ENCODE measurements at regions not wholly inside any gene's neighbourhood (a gene's known extent, or its start where the extent isn't known, plus 50 kb on each side); places are given as distances from the start of the nearest gene placed in this dataset.
"Not testable (repeated sequence)": the region's sequence is repeated elsewhere in the genome, so short reads cannot be mapped to it uniquely, and the experiment has no call there.

GRCh38 chr9:85466834-85467233, 274.9 kb downstream of the AGTPBP1 start:
- H3K4me3 ChIP-seq (ENCODE audit: low read depth in 2 of 2, low read length in 2 of 2) = no peak overlapping the region
- H3K27me3 ChIP-seq (ENCODE audit: control insufficient read depth, insufficient read depth, low read length) = no peaks in the 10 kb centered on the region
- ATAC-seq (no peak), DNase-seq (ENCODE audit: low read depth, low spot score) (no peak)
- intact Hi-C loops (cut with micrococcal nuclease; ENCODE audit: unreplicated experiment) (no loop called here), in situ Hi-C loops (cut with HindIII; ENCODE audit: low pct_unique_long_range_greater_than_20kb, low sequenced_read_pairs) (no loop called here)
- TF ChIP-seq CTCF (IDR thresholded peaks at IDR 0.05) = no peak
- no peak for TF ChIP-seq POLR2AphosphoS5 (IDR thresholded peaks at IDR 0.05; ENCODE audit: low read depth, low read length)
- no peak for TF ChIP-seq REST (IDR thresholded peaks at IDR 0.05; ENCODE audit: insufficient read depth in 1 of 2, low read depth in 2 of 2, low read length in 1 of 2)
- no peak for TF ChIP-seq TCF7L2 (IDR thresholded peaks at IDR 0.05; ENCODE audit: low read depth, low read length)
- no peak for TF ChIP-seq SIN3A (IDR thresholded peaks at IDR 0.05; ENCODE audit: borderline replicate concordance, insufficient read depth, low read depth, low read length)
- H3K4me1 ChIP-seq (ENCODE audit: control insufficient read depth, insufficient read depth, low read length) = no peaks in the 10 kb centered on the region
- ChIA-PET CTCF (no interaction called here), POLR2A (no interaction called here)
- BruUV-seq (replicated peaks) = no TSS peak
- no peaks in the 10 kb centered on the region for H3K36me3 ChIP-seq (ENCODE audit: control insufficient read depth, insufficient read depth, low read length)
- no peaks in the 10 kb centered on the region for H3K9me3 ChIP-seq (ENCODE audit: control insufficient read depth, insufficient read depth, low read depth, low read length)
- H3K27ac ChIP-seq (ENCODE audit: low read length) = no peak overlapping the region

- DNase-seq (ENCODE audit: low read depth, low spot score); H3K4me1 ChIP-seq (ENCODE audit: control insufficient read depth, insufficient read depth, low read length); CTCF ChIA-PET; in situ Hi-C loops (cut with HindIII; ENCODE audit: low pct_unique_long_range_greater_than_20kb, low sequenced_read_pairs); H3K27me3 ChIP-seq (ENCODE audit: control insufficient read depth, insufficient read depth, low read length); H3K4me3 ChIP-seq (ENCODE audit: low read depth in 2 of 2, low read length in 2 of 2); BruUV-seq (replicated peaks); H3K36me3 ChIP-seq (ENCODE audit: control insufficient read depth, insufficient read depth, low read length); intact Hi-C loops (cut with micrococcal nuclease; ENCODE audit: unreplicated experiment); H3K27ac ChIP-seq (ENCODE audit: low read length); H3K9me3 ChIP-seq (ENCODE audit: control insufficient read depth, insufficient read depth, low read depth, low read length); ATAC-seq; POLR2A ChIA-PET: not testable (repeated sequence)
Measured at GRCh38 chr9:85458114-85458864, 283.5 kb downstream of the AGTPBP1 start.

- Histone ChIP-seq H3K36me3 (ENCODE audit: control insufficient read depth, insufficient read depth, low read length) (no peaks in the 10 kb centered on the region), H3K27me3 (ENCODE audit: control insufficient read depth, insufficient read depth, low read length) (no peaks in the 10 kb centered on the region), H3K9me3 (ENCODE audit: control insufficient read depth, insufficient read depth, low read depth, low read length) (no peaks in the 10 kb centered on the region), H3K4me1 (ENCODE audit: control insufficient read depth, insufficient read depth, low read length) (no peaks in the 10 kb centered on the region), H3K4me3 (ENCODE audit: low read depth in 2 of 2, low read length in 2 of 2) (no peak overlapping the region), H3K27ac (ENCODE audit: low read length) (no peak overlapping the region)
- CTCF ChIA-PET = no interaction called here
- DNase-seq (ENCODE audit: low read depth, low spot score) (no peak), ATAC-seq (no peak)
- intact Hi-C loops (cut with micrococcal nuclease; ENCODE audit: unreplicated experiment) (no loop called here), in situ Hi-C loops (cut with HindIII; ENCODE audit: low pct_unique_long_range_greater_than_20kb, low sequenced_read_pairs) (no loop called here)
- TF ChIP-seq POLR2AphosphoS5 (IDR thresholded peaks at IDR 0.05; ENCODE audit: low read depth, low read length) (no peak), REST (IDR thresholded peaks at IDR 0.05; ENCODE audit: insufficient read depth in 1 of 2, low read depth in 2 of 2, low read length in 1 of 2) (no peak), SIN3A (IDR thresholded peaks at IDR 0.05; ENCODE audit: borderline replicate concordance, insufficient read depth, low read depth, low read length) (no peak), TCF7L2 (IDR thresholded peaks at IDR 0.05; ENCODE audit: low read depth, low read length) (no peak), CTCF (IDR thresholded peaks at IDR 0.05) (no peak)
- POLR2A ChIA-PET = no interaction called here
- BruUV-seq (replicated peaks) = no TSS peak
Measured at GRCh38 chr9:85453850-85454249, 287.9 kb downstream of the AGTPBP1 start.
